ENCODE measurements at regions not wholly inside any gene's neighbourhood (a gene's known extent, or its start where the extent isn't known, plus 50 kb on each side); places are given as distances from the start of the nearest gene placed in this dataset.

DNA sequence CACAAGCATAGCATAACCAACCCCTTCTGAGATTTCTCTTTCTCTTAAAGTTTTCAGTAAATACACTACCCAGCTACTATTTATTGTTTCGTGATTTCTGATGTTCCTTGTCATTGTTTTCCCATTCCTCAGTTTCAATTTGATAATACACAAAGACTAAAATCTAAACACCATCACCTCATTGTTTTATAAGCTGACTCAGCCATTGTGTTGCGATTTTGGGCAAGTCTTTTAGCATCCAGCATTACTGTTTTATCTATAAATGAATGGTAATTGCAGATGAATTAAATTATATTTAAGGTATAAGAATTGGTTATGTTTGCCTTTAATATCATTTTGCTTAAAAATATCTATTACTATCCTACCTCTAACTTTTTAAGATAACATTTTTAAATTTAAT, 1308.5 kb downstream of the PLA2G4A start:
- TF ChIP-seq, protein P1, sequence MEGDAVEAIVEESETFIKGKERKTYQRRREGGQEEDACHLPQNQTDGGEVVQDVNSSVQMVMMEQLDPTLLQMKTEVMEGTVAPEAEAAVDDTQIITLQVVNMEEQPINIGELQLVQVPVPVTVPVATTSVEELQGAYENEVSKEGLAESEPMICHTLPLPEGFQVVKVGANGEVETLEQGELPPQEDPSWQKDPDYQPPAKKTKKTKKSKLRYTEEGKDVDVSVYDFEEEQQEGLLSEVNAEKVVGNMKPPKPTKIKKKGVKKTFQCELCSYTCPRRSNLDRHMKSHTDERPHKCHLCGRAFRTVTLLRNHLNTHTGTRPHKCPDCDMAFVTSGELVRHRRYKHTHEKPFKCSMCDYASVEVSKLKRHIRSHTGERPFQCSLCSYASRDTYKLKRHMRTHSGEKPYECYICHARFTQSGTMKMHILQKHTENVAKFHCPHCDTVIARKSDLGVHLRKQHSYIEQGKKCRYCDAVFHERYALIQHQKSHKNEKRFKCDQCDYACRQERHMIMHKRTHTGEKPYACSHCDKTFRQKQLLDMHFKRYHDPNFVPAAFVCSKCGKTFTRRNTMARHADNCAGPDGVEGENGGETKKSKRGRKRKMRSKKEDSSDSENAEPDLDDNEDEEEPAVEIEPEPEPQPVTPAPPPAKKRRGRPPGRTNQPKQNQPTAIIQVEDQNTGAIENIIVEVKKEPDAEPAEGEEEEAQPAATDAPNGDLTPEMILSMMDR (IDR thresholded peaks at IDR 0.05) = no peak
- no peak for ATAC-seq (ENCODE audit: low FRiP score)
- no peak for DNase-seq (ENCODE audit: low spot score)

DNA sequence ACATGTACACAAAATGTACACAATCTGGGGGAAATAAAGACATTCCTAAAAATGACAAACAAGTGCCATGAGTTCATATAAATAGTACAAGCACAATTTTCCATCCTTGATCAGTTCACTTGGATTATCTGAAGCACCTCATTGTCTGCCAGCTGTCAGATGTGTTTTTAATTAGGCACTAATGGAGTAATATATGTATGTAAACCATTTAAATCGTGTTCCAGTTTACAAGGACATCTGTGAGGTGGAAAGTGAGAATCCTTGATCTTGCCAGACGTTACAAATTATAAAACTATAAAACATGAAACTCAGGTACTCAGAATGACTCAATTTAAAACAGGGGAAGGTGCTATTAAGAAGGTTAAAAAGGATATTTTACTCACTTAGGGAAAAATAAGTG, 1312.2 kb downstream of the PLA2G4A start:
- TF ChIP-seq, protein P1 (IDR thresholded peaks at IDR 0.05) = no peak
- DNase-seq (ENCODE audit: low spot score) (no peak), ATAC-seq (ENCODE audit: low FRiP score) (no peak)

DNA sequence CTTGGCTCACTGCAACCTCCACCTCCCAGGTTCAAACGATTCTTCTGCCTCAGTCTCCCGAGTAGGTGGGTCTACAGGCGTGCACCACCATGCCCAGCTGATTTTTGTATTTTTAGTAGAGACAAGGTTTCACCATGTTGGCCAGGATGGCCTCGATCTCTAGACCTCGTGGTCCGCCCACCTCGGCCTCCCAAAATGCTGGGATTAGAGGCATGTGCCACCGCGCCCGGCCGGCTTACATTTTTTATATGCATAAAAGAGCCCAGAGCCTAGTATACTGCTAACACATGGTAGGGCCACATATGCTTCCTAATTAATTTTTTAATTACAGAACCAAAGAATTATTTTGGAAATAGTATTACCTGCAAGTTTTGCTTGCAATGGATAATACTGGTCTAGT, 1325.4 kb downstream of the PLA2G4A start:
- DNase-seq (ENCODE audit: low spot score) = no peak
- no peak for ATAC-seq (ENCODE audit: low FRiP score)
- TF ChIP-seq, protein P1 (IDR thresholded peaks at IDR 0.05) = no peak

DNA sequence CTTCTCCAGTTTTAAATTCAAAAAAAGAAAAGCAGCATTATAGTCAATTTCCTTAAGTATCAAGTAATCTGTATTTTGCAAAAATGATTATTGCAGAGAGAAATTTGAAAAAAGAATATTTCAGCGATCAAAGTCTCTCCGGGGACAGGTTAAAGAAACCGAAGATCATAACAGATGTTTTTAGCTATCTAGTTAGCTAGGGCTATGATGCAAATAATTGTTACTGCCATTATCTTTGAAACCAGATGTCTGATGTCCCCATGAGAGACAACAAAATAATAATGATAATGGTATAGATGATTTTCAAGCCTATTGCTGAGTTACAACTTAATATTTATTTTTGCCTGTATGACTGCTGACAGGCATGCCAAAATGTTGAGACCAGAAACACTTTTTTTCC, 1326.0 kb downstream of the PLA2G4A start:
- ATAC-seq (ENCODE audit: low FRiP score) (no peak), DNase-seq (ENCODE audit: low spot score) (no peak)
- TF ChIP-seq, protein P1 (IDR thresholded peaks at IDR 0.05) = no peak

DNA sequence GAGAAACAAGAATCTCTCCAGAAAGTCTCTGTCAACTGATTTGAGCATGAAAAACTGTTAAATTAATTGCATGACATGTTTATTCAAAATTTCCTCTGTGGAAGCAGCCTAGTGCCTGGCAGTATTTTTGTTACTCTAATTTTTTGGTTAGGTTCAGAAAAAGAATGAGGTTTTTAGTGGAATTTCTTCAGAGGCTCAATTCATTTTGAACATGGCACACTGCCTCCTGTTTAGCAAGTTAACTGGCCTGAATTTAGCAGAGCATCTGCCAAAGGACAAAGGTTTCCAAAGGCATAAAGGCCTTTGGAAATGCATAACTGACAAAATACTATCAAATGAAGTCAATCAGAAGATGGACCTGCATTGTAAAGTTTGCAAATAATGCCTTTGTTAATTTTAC, 1326.5 kb downstream of the PLA2G4A start:
- TF ChIP-seq, protein P1 (IDR thresholded peaks at IDR 0.05) = no peak
- DNase-seq (ENCODE audit: low spot score) (no peak), ATAC-seq (ENCODE audit: low FRiP score) (no peak)

DNA sequence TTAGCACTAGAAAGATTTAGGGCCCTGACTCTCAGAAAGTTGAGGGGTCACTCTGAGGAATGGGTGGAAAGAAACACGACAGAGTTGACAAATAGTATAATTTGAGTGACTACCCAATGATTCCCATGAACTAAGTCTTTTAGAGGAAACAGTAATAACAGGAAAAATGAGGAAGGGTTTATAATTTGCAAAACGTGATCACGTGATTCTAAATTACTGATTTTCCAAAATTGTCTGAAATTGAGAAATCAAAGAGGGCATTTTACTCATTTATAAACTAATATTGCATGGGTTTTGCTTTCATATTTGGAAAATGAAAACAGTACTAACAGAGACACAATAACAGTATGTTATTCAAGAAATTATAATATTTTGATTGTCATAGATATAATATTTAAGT, 1335.7 kb downstream of the PLA2G4A start:
- ATAC-seq (ENCODE audit: low FRiP score) (no peak), DNase-seq (ENCODE audit: low spot score) (no peak)
- TF ChIP-seq, protein P1 (IDR thresholded peaks at IDR 0.05) = no peak

DNA sequence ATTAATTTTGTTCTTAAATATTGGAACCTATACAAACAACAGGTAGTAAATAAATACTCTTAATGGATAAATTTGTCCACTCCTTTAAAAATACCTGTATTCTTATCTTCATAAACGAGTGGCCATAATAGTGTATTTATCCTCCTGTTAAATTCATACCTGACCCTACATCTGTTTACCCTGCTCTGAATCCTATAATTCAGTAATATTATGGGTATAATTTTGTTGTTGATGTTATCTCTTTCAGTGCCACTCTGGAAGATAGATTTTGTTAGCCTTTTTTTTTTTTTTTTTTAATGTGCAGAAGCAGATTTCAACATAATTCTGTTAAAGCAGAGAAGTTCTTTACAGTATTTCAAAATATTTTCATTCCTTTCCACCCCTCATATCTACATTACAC, 1337.9 kb downstream of the PLA2G4A start:
- DNase-seq (ENCODE audit: low spot score) (no peak), ATAC-seq (ENCODE audit: low FRiP score) (no peak)
- TF ChIP-seq, protein P1 (IDR thresholded peaks at IDR 0.05) = no peak

All from omental fat pad (tissue), 3 donors.